GM13976 (cell line): ENCODE measurements at regions not wholly inside any gene's neighbourhood (a gene's known extent, or its start where the extent isn't known, plus 50 kb on each side); places are given as distances from the start of the nearest gene placed in this dataset.

ENCODE experiments used
- DNase-seq: peaks from one replicate; pipeline ENCODE4 v3.0.0; 2012; ENCODE audit warnings: low spot score
- in situ Hi-C: fragments of 300-500 bp; cut with MboI; formaldehyde crosslinking; loops from one replicate; pipeline ENCODE4 v1.12.0; 2022; ENCODE audit warnings: low sequenced_read_pairs, mixed read lengths, inconsistent platforms; ENCODE audit not compliant: unreplicated experiment
- TF ChIP-seq, protein P1 (sequence below): IDR thresholded peaks from 2 replicates; pipeline ENCODE4 v1.5.1; 2012; ENCODE audit warnings: borderline replicate concordance, mild to moderate bottlenecking; ENCODE audit not compliant: insufficient read depth; ENCODE audit errors: extremely low read depth, missing control alignments, control extremely low read depth

DNA sequence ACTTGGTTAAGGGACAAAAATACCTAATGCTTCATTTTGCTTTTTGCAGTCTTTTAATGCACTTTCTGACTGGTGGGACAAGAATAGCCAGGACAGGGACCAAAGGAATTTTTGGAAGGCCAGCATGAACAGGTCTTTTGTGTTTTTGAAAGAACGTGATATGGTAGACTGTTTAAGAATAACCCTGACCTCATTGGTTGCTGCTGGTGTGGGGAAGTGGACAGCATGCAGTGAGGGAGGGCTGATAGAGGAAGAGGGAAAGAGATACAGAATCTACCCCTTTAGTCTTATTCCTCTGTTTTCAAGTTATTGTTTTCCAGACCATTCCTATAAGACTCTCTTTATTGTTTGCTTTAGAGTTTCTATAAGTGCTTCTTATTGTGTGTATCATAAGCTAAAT lies 816.2 kb downstream of the CDH11 start:
- no peak for DNase-seq
- TF ChIP-seq, protein P1, sequence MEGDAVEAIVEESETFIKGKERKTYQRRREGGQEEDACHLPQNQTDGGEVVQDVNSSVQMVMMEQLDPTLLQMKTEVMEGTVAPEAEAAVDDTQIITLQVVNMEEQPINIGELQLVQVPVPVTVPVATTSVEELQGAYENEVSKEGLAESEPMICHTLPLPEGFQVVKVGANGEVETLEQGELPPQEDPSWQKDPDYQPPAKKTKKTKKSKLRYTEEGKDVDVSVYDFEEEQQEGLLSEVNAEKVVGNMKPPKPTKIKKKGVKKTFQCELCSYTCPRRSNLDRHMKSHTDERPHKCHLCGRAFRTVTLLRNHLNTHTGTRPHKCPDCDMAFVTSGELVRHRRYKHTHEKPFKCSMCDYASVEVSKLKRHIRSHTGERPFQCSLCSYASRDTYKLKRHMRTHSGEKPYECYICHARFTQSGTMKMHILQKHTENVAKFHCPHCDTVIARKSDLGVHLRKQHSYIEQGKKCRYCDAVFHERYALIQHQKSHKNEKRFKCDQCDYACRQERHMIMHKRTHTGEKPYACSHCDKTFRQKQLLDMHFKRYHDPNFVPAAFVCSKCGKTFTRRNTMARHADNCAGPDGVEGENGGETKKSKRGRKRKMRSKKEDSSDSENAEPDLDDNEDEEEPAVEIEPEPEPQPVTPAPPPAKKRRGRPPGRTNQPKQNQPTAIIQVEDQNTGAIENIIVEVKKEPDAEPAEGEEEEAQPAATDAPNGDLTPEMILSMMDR: no peak
- in situ Hi-C loops: no loop called here

DNA sequence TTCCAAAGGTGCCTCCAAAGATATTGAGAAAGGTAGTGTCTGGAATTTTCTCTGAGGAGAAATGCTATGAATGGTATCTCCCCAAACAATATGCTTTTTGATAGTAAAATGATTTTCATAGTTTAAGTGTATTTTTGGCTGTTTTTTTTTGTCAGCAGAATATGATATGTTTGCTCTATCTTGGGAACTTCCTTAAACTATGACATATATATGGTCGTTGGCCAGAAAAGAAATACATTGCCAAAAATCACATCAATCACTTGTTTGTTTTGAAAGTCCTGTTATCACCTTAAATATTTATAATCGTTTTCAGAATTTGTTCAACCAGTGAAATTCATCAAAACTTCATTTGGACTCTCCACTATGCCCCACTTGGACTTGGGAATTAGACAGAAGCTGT lies 816.9 kb downstream of the CDH11 start:
- no peak for DNase-seq
- TF ChIP-seq, protein P1: no peak
- in situ Hi-C loops: no loop called here

DNA sequence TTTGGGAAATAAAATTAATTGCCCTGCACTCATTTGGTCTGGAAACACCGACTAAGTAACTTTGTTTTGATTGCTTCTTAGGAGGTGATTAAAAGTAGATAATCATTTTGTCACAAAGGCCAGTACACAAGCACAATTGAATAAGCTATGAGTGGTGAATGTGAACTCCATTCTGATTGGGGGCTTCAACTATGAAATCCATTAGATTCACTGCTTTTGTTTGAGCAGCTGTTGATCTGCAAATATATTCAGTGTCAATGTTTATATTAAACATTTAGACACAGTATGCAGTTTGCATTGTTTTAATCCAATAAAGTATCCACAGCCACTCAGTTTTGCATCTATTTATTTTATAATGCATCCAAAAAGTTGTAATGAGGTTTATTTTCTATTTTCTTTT lies 817.5 kb downstream of the CDH11 start:
- in situ Hi-C loops: no loop called here
- TF ChIP-seq, protein P1: no peak
- no peak for DNase-seq

DNA sequence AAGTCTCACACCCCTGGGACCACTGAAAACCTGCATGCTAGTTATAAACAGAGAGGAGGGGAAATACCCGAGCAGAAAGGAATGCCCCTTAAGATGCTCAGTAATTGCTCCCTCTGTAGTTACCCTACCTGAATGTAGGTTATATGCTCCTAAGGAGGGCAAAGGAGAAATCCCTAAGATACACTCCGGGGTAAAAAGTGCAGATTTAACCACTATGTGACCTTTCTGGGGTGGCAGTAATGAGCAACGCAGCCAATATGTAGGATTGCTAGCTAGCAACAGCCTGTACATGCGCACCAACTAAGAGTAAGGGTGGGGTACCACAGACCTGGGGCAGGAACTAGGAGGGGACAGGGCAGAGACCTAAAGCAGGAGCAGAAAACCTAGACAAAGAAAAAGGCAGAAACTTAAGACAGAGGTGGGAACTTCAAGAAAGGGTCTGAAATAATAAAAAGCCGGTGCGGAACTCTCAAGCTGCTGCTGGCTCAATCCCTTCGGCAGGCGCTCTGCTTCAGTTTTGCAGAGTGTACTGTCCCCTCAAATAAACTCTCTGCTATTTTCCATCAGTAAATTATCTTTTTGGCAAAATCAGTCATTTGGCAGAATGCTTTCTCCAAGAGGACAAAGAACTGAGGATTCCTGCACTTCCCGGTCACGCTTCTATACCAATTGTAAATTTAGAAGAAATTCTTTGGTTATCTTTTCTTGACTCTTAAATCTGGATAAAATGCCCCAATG lies 823.8 kb downstream of the CDH11 start:
- in situ Hi-C loops: no loop called here
- DNase-seq: no peak
- TF ChIP-seq, protein P1: no peak

DNA sequence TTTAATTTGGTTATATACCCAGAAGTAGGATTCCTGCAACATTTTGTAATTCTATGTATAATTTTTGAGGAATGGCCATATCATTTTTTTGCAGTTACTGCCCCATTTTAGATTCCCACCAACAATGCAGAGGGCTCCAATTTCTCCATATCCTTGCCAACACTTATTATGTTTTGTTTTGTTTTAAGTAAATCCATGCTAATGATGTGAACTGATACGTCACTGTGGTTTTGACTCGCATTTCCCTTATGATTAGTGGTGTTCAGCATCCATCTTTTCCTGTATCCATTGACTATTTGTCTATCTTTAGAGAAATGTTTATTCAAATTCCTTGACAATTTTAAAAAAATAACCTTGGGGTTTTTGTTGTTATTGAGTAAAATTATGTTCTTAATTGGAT lies 826.4 kb downstream of the CDH11 start:
- TF ChIP-seq, protein P1: no peak

DNA sequence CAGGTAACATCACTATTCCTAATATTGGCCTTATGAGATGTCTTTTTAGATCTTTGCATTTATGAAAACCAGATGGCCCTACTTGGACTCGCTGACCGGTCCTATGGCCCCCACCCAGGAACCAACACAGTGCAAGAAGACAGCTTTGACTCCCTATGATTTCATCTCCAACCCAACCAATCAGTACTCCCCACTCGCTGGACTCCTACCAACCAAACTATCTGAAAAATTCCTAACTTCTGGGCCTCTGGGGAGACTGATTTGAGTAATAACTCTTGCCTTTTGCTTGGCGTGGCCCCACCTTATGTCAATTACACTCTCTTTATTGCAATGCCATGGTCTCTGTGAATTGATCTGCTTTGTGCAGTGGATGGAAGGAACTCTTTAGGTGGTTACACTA lies 828.9 kb downstream of the CDH11 start:
- in situ Hi-C loops: no loop called here
- no peak for DNase-seq
- TF ChIP-seq, protein P1: no peak

More for the DNA sequence above, 826.4 kb downstream of the CDH11 start:
- DNase-seq: no peak
- in situ Hi-C loops: no loop called here
